ENCODE measurements at regions not wholly inside any gene's neighbourhood (a gene's known extent, or its start where the extent isn't known, plus 50 kb on each side); places are given as distances from the start of the nearest gene placed in this dataset.

DNA sequence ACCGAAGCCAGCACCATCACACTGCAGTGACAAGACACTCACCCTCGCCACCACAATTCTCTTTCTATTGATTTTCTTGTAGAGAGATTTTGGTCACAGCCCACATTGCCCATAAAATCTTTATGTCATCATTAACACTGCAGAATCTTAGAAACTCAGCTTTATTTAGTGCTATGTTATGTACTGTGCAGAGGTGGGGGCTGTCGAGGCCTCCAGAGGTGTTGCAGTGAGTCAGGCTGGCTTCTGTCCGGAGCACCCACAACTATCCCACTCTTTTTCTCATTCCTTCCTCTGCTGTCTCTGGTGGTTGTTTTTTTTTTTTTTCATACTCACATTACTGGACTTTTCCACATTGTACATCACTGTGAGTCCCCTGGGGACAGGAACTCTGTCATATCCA lies 677.4 kb upstream of the HS6ST1 start:
- TF ChIP-seq, protein P1, sequence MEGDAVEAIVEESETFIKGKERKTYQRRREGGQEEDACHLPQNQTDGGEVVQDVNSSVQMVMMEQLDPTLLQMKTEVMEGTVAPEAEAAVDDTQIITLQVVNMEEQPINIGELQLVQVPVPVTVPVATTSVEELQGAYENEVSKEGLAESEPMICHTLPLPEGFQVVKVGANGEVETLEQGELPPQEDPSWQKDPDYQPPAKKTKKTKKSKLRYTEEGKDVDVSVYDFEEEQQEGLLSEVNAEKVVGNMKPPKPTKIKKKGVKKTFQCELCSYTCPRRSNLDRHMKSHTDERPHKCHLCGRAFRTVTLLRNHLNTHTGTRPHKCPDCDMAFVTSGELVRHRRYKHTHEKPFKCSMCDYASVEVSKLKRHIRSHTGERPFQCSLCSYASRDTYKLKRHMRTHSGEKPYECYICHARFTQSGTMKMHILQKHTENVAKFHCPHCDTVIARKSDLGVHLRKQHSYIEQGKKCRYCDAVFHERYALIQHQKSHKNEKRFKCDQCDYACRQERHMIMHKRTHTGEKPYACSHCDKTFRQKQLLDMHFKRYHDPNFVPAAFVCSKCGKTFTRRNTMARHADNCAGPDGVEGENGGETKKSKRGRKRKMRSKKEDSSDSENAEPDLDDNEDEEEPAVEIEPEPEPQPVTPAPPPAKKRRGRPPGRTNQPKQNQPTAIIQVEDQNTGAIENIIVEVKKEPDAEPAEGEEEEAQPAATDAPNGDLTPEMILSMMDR (IDR thresholded peaks at IDR 0.05): no peak
- no peak for TF ChIP-seq POLR2A (IDR thresholded peaks at IDR 0.05)

Measured in Peyer's patch (tissue), 4 donors.